Right atrium auricular region (tissue), 2 donors: ENCODE measurements at regions not wholly inside any gene's neighbourhood (a gene's known extent, or its start where the extent isn't known, plus 50 kb on each side); places are given as distances from the start of the nearest gene placed in this dataset.

Experiments
- DNase-seq: peaks from one replicate; pipeline ENCODE4 v3.0.0-alpha.2; 2019; ENCODE audit warnings: low spot score
- H3K27ac ChIP-seq, 2 donors: fragments of 200-600 bp; sonication (generic); 1 replicate in 1 of 2; 2 replicates in 1 of 2; pipeline ENCODE4 v1.5.1; 2016 to 2019
- H3K27me3 ChIP-seq, 2 donors: fragments of 200-600 bp; sonication (generic); one replicate each; pipeline versions ENCODE4 v1.5.1 to v1.6.0; 2017 to 2019
- H3K36me3 ChIP-seq: fragments of 200-600 bp; sonication (generic); one replicate; pipeline ENCODE4 v1.5.1; 2016
- H3K4me1 ChIP-seq, 2 donors: fragments of 200-600 bp; sonication (generic); one replicate each; pipeline versions ENCODE4 v1.5.1 to v1.6.0; 2017 to 2019
- H3K4me3 ChIP-seq, 2 donors: fragments of 200-600 bp; sonication (generic); 1 replicate in 1 of 2; 2 replicates in 1 of 2; pipeline ENCODE4 v1.5.1; 2017 to 2019; ENCODE audit warnings: mild to moderate bottlenecking in 1 of 2, moderate library complexity in 1 of 2
- H3K9me3 ChIP-seq, 2 donors: fragments of 200-600 bp; sonication (generic); one replicate each; pipeline ENCODE4 v1.5.1; 2019
- CTCF ChIP-seq, 2 donors: fragments of 200-600 bp; sonication (generic); IDR thresholded peaks; one replicate each; pipeline ENCODE4 v1.5.1; 2019; ENCODE audit warnings: antibody characterized with exemption in 2 of 2

- H3K27me3 ChIP-seq: no peaks in the 10 kb centered on the region
- no peaks in the 10 kb centered on the region for H3K36me3 ChIP-seq
- TF ChIP-seq CTCF (IDR thresholded peaks at IDR 0.05): no peak
- H3K4me3 ChIP-seq: no peak overlapping the region
- no peaks in the 10 kb centered on the region for H3K9me3 ChIP-seq
- no peak overlapping the region for H3K27ac ChIP-seq
- H3K4me1 ChIP-seq: no peaks in the 10 kb centered on the region
- no peak for DNase-seq
These were observed 531.9 kb downstream of the MAGEB5 start for GRCh38 chrX:26747877-26748276.

- Histone ChIP-seq H3K9me3 (no peaks in the 10 kb centered on the region), H3K36me3 (no peaks in the 10 kb centered on the region), H3K27ac (no peak overlapping the region), H3K4me1 (no peaks in the 10 kb centered on the region), H3K4me3 (no peak overlapping the region), H3K27me3 (no peaks in the 10 kb centered on the region)
- TF ChIP-seq CTCF (IDR thresholded peaks at IDR 0.05): no peak
- no peak for DNase-seq
These were observed 506.9 kb downstream of the MAGEB5 start for GRCh38 chrX:26722666-26723428.

- DNase-seq: no peak
- Histone ChIP-seq H3K27ac (no peak overlapping the region), H3K9me3 (no peaks in the 10 kb centered on the region), H3K36me3 (no peaks in the 10 kb centered on the region), H3K4me3 (no peak overlapping the region), H3K4me1 (no peaks in the 10 kb centered on the region), H3K27me3 (no peaks in the 10 kb centered on the region)
- no peak for TF ChIP-seq CTCF (IDR thresholded peaks at IDR 0.05)
These were observed 456.6 kb downstream of the MAGEB5 start for GRCh38 chrX:26672571-26672970.

GRCh38 chrX:26670521-26670920 lies 454.6 kb downstream of the MAGEB5 start:
- H3K4me1 ChIP-seq: no peaks in the 10 kb centered on the region
- no peak overlapping the region for H3K4me3 ChIP-seq
- no peak overlapping the region for H3K27ac ChIP-seq
- no peaks in the 10 kb centered on the region for H3K9me3 ChIP-seq
- no peaks in the 10 kb centered on the region for H3K27me3 ChIP-seq
- no peaks in the 10 kb centered on the region for H3K36me3 ChIP-seq
- DNase-seq: no peak
- TF ChIP-seq CTCF (IDR thresholded peaks at IDR 0.05): no peak

- Histone ChIP-seq H3K27ac (no peak overlapping the region), H3K27me3 (no peaks in the 10 kb centered on the region), H3K4me3 (no peak overlapping the region), H3K9me3 (no peaks in the 10 kb centered on the region), H3K36me3 (no peaks in the 10 kb centered on the region), H3K4me1 (no peaks in the 10 kb centered on the region)
- no peak for DNase-seq
- no peak for TF ChIP-seq CTCF (IDR thresholded peaks at IDR 0.05)
These were observed 448.9 kb downstream of the MAGEB5 start for GRCh38 chrX:26664919-26665318.

GRCh38 chrX:26653050-26653449 lies 437.1 kb downstream of the MAGEB5 start:
- H3K36me3 ChIP-seq: no peaks in the 10 kb centered on the region
- no peak overlapping the region for H3K27ac ChIP-seq
- no peak for TF ChIP-seq CTCF (IDR thresholded peaks at IDR 0.05)
- no peak for DNase-seq
- H3K27me3 ChIP-seq: no peaks in the 10 kb centered on the region
- no peak overlapping the region for H3K4me3 ChIP-seq
- no peaks in the 10 kb centered on the region for H3K4me1 ChIP-seq
- H3K9me3 ChIP-seq: peaks cover 13 to 38% of the 10 kb centered on the region in 2 donors
